ENCODE measurements at regions not wholly inside any gene's neighbourhood (a gene's known extent, or its start where the extent isn't known, plus 50 kb on each side); places are given as distances from the start of the nearest gene placed in this dataset.

GRCh38 chr2:234436482-234436837 is 60.4 kb downstream of the ARL4C start:
- TF ChIP-seq CTCF (IDR thresholded peaks at IDR 0.05) (no peak), POLR2A (IDR thresholded peaks at IDR 0.05) (no peak)
